Testis (tissue), 2 donors: ENCODE measurements at regions not wholly inside any gene's neighbourhood (a gene's known extent, or its start where the extent isn't known, plus 50 kb on each side); places are given as distances from the start of the nearest gene placed in this dataset.

ENCODE experiments used
- POLR2A ChIP-seq: fragments of 450-650 bp; IDR thresholded peaks from one replicate; pipeline ENCODE4 v1.6.1; 2017; ENCODE audit warnings: antibody characterized with exemption, mild to moderate bottlenecking, moderate library complexity
- TF ChIP-seq, protein P1 (sequence below), 3 experiments: fragments of 450-650 bp in 2 of 3; fragments of 200-600 bp in 1 of 3; sonication (generic) in 1 of 3; IDR thresholded peaks; one replicate each; pipeline ENCODE4 v1.5.1; 2016 to 2019; ENCODE audit warnings: antibody characterized with exemption in 3 of 3, mild to moderate bottlenecking in 2 of 3, moderate library complexity in 1 of 3

- TF ChIP-seq, protein P1, sequence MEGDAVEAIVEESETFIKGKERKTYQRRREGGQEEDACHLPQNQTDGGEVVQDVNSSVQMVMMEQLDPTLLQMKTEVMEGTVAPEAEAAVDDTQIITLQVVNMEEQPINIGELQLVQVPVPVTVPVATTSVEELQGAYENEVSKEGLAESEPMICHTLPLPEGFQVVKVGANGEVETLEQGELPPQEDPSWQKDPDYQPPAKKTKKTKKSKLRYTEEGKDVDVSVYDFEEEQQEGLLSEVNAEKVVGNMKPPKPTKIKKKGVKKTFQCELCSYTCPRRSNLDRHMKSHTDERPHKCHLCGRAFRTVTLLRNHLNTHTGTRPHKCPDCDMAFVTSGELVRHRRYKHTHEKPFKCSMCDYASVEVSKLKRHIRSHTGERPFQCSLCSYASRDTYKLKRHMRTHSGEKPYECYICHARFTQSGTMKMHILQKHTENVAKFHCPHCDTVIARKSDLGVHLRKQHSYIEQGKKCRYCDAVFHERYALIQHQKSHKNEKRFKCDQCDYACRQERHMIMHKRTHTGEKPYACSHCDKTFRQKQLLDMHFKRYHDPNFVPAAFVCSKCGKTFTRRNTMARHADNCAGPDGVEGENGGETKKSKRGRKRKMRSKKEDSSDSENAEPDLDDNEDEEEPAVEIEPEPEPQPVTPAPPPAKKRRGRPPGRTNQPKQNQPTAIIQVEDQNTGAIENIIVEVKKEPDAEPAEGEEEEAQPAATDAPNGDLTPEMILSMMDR (IDR thresholded peaks at IDR 0.05), result no peak
- TF ChIP-seq POLR2A, result no peak
These were observed 854.2 kb downstream of the SI start for GRCh38 chr3:164224126-164224525.
